HG02852 (cell line): ENCODE measurements at regions not wholly inside any gene's neighbourhood (a gene's known extent, or its start where the extent isn't known, plus 50 kb on each side); places are given as distances from the start of the nearest gene placed in this dataset.
"Not testable (repeated sequence)": the region's sequence is repeated elsewhere in the genome, so short reads cannot be mapped to it uniquely, and the experiment has no call there.

ENCODE experiments used
- ATAC-seq: cut with Tn5 transposase; IDR thresholded peaks from one replicate; pipeline ENCODE4 v1.9.1; 2021; ENCODE audit warnings: mild to moderate bottlenecking, moderate library complexity; ENCODE audit not compliant: unreplicated experiment

DNA sequence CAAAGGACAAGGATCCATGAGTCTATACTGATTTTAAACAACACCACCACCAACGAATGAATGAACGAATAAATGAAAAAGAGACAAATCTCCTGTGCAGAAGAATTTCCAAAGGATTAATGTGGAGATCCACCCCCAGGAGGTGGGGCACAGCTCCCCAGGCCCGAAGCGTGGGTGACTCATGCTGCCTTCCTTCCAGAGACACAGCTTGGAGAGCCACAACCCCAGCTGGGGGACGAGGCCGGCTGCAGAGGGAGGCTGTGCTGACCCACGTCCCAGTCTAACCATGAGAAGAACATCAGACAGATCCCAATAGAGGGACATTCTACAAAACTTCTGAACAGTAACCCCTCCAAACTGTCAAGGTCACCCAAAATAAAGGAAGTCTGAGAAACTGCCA, 557.3 kb upstream of the SALL3 start:
- no peak for ATAC-seq

DNA sequence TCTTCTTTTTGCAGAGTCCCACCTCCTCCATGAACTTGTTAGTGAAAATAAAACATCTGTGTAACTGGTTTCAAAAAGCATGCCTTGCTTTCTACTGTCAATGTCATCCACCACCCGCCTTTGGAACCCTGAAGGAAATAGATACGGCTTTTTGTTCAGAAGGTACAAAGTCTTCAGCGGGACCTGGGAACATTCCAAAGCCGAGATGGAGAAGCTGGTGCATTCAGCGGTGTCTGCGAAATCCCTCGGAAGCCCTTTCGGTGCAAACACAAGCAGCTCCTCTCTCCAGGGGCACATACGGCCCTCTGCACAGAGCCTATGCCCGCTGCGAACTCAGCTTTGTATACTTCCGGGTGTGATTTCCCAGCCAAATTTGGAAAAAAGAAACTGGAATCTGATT, 555.8 kb upstream of the SALL3 start:
- no peak for ATAC-seq

DNA sequence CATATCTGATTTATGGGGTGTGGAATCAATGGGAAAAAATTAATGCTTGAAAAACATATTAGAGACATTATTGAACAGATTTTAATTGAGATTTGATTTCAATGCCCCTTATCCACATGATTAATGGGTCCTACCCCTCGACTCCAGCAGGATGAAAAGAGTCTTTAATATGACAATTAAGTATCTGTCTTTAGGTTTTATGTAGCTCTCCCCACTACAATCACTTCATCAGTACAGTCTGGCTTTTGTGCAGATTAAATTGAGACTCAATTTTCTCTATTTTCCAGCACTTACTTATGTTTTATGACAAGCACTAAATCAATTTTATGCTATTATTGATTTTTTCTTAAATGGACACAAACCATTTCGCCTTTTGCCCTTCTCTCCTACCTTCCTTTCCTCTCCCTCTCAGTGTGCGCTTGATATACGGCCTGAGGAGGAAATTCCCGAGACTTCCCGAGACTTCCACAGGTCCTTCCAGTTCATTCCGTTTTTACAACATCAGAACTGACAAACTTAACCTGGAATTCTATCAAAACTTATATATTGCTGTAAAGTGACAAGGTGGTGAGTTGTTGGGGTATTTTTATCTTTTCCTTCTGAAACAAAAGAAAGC, 555.1 kb upstream of the SALL3 start:
- ATAC-seq = no peak

DNA sequence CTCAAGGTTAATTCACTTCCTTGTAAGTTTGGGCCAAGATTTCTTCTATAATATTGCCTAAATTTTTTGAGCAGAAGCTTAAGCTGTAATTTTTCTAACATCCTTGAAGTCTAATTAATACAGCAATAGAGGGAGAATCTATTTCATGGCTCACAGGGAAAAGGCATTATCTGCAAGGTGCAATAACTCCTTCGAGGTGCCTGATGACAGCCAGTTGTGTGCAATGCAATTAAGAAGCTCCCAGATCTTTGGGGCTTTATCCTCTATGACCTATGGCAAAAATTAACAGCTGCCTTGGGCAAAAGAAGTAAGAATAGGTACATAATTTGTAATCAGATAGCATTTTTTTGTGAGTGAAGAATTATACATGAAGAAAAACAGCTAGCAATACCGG, 554.6 kb upstream of the SALL3 start:
- no peak for ATAC-seq

DNA sequence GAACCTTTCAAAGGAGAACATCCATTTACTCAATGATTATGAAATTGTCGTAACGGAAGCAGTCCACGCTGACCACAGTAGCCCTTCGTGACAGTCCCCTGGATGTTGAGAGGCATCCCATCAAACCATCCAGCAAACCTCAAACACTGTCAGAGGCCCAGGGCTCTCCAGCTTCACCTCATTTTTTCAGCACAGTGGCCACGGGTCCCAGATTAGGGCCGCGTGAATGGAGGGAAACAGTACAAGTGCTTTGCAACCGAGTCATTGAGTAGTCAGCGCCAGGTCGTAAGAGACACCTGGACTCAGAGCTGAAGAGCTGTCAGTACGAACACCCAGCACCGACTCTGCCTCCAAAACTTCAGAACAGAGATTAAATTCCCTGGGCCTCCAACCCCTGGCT, 552.5 kb upstream of the SALL3 start:
- no peak for ATAC-seq

DNA sequence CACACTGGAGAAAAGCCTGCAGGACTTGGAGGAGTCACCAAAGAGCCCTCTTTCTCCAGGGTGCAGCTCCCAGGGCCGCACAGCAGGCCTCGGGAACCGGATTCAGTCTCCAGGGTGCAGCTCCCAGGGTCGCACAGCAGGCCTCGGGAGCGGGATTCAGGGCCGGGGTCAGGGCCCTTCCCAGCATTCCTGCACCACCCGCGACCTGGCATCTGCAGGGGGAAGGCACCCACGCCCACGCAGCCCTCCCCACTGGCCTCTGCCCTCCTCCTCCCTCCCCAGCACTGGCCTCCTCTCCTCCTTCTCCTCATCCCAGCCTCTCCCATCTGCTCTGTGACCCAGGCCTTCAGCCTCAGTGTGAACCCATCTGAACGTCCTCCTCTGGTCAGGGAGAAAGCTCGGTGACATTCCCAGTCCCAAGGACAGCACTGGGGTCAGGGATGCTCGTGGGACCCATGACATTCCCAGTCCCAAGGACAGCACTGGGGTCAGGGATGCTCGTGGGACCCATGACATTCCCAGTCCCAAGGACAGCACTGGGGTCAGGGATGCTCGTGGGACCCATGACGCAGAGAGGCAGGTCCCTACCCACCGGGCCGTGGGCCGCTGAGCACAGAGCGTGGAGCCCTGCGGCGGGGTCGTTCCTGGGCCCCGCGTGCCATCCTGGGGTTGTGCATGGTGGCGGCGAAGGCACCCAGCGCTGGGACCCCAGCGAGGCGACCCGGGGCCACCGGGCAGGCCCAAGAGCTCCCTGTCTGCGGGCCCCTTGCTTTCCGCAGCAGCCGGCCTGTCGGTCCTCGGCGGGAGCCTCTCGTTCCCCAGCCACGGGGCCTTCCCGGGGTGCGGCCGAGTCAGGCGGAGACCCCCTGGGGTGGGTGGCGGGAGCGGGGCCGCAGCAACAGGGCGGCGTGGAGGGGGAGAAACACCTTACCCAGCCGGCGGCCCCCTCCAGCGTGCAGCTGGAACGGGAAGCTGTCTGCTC, 550.2 kb upstream of the SALL3 start:
- ATAC-seq = no peak

DNA sequence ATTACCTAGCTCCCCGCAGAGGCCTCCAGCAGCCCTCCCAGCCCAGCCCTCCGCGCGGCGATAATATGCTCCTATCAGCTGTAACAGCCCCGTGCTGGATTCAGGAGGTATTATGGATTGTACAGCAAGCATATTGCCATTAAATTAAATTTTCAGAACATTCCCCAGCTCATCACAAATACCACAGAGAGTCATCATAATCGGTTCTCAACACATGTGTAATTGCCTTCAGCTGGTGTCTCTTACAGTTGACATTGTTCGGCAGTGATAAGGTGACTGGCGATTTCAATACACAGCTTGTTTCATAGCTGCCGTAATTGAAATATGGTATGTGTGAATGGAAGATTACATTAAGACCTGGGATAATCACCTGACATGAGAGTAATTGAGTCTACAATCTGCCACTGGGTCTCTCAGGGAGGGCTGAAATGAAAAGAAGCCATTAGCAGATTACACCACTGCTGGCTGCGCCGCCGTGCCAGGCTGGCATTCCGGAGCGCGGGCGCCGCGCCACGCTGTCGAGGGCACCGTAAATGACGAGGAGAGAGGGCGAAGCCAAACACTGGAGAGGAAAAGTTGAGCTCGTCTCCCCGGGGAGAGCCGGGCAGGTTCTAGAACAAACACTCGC, 549.4 kb upstream of the SALL3 start:
- no peak for ATAC-seq

DNA sequence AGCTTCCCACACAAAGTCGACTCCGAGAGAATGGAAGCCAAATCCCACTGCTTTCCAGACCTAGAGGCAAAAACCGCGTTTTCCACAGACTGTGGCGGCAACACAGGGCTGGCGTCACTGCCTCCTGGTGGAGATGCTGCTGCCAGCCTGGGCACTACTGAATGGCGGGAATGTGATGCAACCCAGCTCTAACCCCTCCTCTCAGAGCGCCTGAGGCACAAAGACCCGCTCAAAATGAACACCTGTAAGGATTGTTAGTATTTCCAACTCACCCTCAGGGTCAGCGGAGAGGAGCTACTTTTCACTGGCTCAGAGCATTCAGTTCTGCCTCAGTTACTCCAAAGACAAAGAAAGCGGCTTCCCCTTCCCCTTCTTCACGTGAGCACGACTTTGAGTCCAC, 548.0 kb upstream of the SALL3 start:
- ATAC-seq = no peak

DNA sequence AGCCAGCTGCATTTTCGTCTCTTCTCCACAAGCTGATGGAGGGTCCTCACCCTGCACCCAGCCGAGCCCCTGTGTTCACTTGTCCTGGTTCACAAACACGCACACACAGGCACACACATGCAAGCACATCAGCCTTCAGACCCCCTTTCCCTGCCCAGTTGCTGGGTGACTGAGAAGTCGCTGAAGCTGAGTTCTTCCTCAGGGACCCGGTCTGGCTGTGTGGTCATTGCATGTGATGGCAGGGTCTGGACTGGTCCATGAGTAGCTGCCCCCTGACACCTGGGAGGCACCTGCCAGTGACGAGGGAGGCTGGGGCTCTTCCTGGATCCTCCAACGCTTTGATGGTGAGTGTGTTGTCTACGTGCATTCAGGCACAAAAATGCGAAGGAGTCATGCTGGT, 546.1 kb upstream of the SALL3 start:
- no peak for ATAC-seq

DNA sequence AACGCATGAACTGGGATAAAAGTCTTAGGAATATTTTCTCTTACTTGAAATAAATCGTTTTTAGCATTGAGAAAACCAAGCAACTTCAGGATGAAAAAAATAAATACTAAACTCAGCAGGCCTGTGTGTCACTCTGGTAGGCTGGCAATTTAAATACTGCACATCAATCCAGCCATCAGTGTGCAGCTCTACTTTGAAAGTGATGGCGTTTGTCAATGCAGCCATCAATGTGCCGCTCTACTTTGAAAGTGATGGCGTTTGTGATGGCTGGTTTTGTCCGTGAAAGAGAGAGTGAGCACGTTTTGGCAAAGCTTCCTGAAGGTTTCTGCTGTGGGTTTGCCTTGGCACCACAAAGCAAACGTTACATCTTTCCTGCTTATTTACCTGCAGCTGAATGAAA, 543.5 kb upstream of the SALL3 start:
- ATAC-seq = no peak

DNA sequence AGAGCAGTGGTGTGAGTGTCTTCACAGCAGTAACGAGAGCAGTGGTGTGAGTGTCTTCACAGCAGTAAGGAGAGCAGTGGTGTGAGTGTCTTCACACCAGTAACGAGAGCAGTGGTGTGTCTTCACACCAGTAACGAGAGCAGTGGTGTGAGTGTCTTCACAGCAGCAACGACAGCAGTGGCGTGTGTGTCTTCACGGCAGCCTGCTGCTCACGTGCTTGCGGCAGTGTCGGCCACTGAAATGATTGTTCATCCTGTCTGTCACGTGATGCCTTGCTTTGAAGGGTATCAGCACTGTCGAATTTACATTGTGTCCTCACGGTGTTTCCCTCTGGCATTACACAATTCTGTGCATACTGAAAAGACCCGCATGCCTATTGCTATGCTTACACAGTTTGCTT, 541.4 kb upstream of the SALL3 start:
- not testable (repeated sequence) for ATAC-seq

DNA sequence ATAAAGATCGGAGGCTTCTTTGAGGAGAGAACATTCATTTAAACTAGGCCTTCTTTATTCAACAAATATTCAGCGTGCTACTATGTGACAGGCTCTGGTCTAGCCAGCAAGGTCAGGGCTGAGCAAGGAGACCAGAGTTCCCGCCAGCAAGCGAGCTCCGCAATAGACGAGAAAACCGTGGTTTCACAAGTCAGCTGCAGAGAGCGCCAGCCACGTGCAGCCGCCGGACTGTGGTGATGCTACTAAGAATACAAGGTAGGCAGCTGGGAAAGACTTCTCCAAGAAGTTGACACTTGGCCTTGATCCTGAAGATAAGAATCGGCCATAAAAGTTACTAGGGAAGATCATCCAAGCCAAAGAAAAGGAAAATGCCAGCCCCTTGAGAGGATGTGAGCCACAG, 533.7 kb upstream of the SALL3 start:
- ATAC-seq = no peak

DNA sequence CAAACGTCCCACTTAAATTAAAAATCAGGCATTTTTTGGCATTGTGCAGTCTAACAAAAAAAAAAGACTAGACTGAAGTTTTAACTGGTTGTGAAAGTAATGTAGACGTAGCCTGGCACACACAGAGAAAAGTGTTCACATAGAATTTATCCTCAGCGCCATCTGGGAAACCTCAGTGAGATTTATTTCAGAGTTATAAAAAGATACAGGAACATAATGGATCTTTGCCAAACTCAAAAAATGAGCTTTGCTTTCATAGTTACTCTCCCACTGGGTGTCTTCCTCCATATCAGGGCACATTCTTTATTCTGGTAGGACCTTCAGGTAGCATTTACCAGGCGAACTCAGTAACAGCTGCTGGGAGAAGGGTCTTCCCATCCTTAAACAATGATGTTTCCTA, 532.4 kb upstream of the SALL3 start:
- no peak for ATAC-seq

DNA sequence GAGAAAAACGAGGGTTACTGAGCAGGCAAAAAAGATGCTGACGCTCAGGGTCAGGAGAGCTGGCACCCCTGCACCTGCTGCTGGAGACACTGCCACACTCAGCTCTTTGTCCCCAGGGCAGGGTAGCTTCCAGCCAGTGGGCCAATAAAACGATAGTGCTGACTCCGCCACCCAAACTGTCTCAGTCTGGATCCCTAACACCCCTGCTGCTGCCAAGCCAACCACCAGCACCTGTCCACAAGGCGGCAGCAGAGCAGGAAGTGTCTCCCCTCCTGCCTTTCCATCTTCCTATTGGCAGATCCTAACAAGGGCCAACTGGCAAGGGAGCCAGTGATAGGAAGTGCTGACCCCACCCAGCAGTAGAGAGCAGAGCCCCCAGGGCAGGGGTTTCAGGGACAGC, 531.5 kb upstream of the SALL3 start:
- no peak for ATAC-seq

DNA sequence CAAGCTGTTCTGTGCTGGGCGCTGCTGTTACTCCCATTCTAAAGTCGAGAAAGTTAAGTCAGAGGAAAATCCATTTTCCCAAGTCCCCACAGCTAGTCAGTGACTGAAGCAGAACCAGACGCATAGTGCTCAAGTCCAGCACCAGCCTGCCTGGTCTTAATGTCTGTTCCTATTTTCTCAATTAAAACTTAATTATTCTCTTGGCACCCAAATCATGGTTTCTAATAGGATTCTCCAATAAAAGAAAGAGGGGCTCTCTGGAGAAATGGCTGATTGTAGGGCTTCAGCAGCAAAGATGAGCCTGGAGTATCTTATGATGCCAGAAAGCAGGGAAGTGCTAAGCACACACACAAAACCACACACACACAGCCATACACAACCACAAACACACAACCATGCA, 531.0 kb upstream of the SALL3 start:
- ATAC-seq = no peak

DNA sequence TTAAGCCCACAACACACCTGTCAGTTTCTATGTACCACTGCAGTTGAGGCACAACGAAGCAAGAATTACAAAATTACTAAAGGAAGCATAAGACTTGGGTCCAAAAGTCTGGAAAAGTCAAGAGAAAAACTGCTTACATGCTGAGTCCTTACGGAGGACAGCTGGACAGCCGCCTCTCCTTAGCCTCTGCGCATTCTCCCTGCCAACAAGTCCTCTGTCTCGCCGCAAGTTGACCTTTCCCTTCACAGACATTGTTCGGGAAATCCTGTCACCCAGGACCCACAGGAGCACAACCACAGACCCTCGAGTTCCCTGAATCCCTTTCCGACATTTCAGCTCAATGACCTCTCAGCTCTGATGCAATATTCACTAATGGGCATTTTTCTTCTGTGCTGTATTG, 525.4 kb upstream of the SALL3 start:
- ATAC-seq = no peak

DNA sequence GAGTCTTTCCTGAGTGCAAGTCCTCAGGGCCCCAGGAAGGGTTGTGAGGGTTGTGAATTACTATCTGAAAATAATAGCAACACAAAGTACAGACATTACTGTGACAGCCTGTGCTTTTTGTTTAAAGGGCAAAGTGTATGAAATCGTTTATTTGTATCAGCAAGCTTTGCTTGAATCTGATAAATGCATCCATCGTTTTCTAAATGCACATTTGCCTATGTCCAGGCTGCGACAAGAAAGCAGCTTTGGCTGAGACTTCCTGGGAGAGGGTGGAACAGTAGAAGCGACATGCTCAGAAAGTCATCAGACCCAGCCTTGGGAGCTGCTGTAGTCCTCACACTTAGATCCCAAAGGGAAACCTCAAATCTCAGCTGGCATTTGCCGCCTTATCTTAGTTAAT, 524.2 kb upstream of the SALL3 start:
- no peak for ATAC-seq

DNA sequence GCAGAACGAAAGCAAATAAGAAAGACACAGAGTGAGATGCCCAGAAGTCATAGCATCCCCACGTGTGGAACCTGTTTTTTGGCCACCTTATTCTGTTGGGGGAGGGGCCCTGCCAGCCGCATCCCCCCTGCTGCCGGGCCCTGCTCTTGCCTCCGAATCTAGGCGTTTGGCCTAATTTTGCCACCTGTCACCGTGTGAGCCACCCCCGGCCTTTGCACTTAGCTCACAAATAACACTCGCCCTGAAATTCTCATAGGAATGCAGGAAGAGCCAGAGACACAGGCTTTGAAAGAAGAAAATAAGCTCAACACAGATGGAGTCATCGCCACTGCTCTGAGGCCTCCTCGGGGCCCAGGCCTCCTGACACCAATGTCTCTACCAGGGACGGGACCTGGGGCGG, 522.6 kb upstream of the SALL3 start:
- ATAC-seq = no peak

DNA sequence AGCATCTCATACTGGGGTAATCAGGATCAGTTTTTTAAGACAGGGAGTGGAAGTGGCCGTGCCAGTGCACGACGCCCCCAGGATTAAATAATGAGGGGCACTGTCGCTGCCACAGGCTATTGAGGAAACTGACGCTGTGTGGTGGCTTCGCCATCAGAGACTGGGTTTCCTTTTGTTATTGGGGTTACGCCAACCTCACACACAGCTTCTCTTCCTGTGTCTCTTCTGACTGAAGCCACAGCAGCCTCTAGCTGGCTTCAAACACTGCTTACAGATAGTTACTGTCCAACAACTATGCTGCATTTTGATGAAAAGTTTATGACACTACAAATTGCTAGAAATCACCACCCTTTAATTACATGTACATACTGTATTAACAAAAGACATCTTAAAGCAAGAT, 521.9 kb upstream of the SALL3 start:
- no peak for ATAC-seq

DNA sequence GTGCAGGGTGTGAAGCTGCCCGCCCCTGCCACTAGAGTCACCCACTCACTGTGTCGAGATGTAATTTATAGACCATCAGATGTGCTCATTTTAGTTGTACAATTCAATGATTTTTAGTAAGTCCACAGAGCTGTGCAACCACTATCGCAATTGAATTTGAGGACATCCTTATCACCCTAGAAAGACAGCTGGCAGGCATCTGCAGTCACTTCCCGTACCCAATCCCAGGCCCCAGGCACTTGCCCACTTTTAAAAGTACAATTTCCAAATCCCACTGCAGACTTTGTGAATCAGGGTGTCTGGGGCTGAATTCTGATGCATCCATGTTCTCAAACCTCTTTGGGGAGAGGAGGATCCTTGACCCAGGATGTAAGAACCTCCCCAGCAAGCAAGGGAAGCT, 521.3 kb upstream of the SALL3 start:
- ATAC-seq = no peak

DNA sequence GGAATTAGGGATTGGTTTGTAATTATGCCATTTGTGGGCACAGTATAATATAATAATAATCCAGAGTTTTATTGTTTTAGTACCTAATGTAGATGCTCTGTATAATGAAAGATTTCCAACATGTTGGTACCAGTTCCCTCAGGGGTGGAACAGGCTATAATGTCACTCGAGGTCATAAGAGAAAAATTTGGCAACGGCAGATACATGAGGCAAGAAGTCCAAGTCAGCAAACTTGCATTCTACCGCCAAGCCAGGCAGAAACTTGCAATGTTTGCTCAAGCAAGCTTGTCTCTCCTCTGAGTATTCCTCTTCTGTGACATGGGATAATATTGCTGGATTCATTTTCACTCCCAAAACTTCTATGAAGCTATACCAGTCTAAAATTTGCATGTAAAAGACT, 520.0 kb upstream of the SALL3 start:
- ATAC-seq = no peak

DNA sequence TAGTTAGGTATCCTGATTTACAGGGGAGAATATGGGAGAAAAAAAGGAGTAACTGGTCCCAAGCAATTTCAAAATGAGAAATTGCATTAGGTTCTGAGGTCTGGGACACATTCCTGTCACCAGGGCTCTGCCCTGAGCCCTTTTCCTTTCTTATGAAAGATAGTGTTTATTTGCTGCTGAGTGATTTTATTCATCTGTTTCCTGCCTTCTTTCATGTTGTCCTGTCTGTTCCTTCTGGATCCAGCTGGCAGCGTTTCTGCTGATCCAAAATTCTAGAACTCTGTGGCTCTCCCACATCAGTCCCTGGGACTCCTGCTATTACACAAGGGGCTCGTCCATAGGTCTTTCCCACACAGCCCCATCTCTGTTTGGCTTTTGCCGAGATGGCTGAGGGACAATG, 519.1 kb upstream of the SALL3 start:
- ATAC-seq = no peak
